ENCODE measurements at regions not wholly inside any gene's neighbourhood (a gene's known extent, or its start where the extent isn't known, plus 50 kb on each side); places are given as distances from the start of the nearest gene placed in this dataset.
A peak's percentile ranks its signal among the peaks of the same experiment; 100 is the strongest.

GRCh38 chr3:4029135-4029534, 229.9 kb downstream of the LRRN1 start:
- H3K9ac ChIP-seq (ENCODE audit: low read length) = no peak overlapping the region
- H3K9me3 ChIP-seq (ENCODE audit: control insufficient read depth, low read length) = peaks cover 5% of the 10 kb centered on the region
- H3K36me3 ChIP-seq (ENCODE audit: control insufficient read depth, insufficient read depth, low read length, severe bottlenecking) = no peaks in the 10 kb centered on the region
- H3K27me3 ChIP-seq (replicated peaks; ENCODE audit: control insufficient read depth, insufficient read depth, low read length) = no peaks in the 10 kb centered on the region
- no peak for DNase-seq (ENCODE audit: low read depth)
- no peaks in the 10 kb centered on the region for H3K4me1 ChIP-seq (ENCODE audit: control insufficient read depth, insufficient read depth, low read length)
- no peak overlapping the region for H3K4me3 ChIP-seq (ENCODE audit: low read length)

- no peaks in the 10 kb centered on the region for H3K36me3 ChIP-seq (ENCODE audit: control insufficient read depth, insufficient read depth, low read length, severe bottlenecking)
- H3K9ac ChIP-seq (ENCODE audit: low read length) = no peak overlapping the region
- peaks cover 5% of the 10 kb centered on the region for H3K9me3 ChIP-seq (ENCODE audit: control insufficient read depth, low read length)
- no peak overlapping the region for H3K4me3 ChIP-seq (ENCODE audit: low read length)
- no peak for DNase-seq (ENCODE audit: low read depth)
- H3K27me3 ChIP-seq (replicated peaks; ENCODE audit: control insufficient read depth, insufficient read depth, low read length) = no peaks in the 10 kb centered on the region
- no peaks in the 10 kb centered on the region for H3K4me1 ChIP-seq (ENCODE audit: control insufficient read depth, insufficient read depth, low read length)
Observed at GRCh38 chr3:4030624-4031023, 231.4 kb downstream of the LRRN1 start.

GRCh38 chr3:4033296-4033695, 234.1 kb downstream of the LRRN1 start:
- peaks cover 5% of the 10 kb centered on the region for H3K9me3 ChIP-seq (ENCODE audit: control insufficient read depth, low read length)
- no peaks in the 10 kb centered on the region for H3K27me3 ChIP-seq (replicated peaks; ENCODE audit: control insufficient read depth, insufficient read depth, low read length)
- H3K4me1 ChIP-seq (ENCODE audit: control insufficient read depth, insufficient read depth, low read length) = no peaks in the 10 kb centered on the region
- H3K4me3 ChIP-seq (ENCODE audit: low read length) = no peak overlapping the region
- no peak overlapping the region for H3K9ac ChIP-seq (ENCODE audit: low read length)
- H3K36me3 ChIP-seq (ENCODE audit: control insufficient read depth, insufficient read depth, low read length, severe bottlenecking) = no peaks in the 10 kb centered on the region
- no peak for DNase-seq (ENCODE audit: low read depth)

- H3K27me3 ChIP-seq (replicated peaks; ENCODE audit: control insufficient read depth, insufficient read depth, low read length) = peaks cover 7% of the 10 kb centered on the region
- DNase-seq (ENCODE audit: low read depth) = no peak
- no peak overlapping the region for H3K4me3 ChIP-seq (ENCODE audit: low read length)
- no peaks in the 10 kb centered on the region for H3K36me3 ChIP-seq (ENCODE audit: control insufficient read depth, insufficient read depth, low read length, severe bottlenecking)
- no peaks in the 10 kb centered on the region for H3K9me3 ChIP-seq (ENCODE audit: control insufficient read depth, low read length)
- no peaks in the 10 kb centered on the region for H3K4me1 ChIP-seq (ENCODE audit: control insufficient read depth, insufficient read depth, low read length)
- H3K9ac ChIP-seq (ENCODE audit: low read length) = no peak overlapping the region
Observed at GRCh38 chr3:4036046-4036445, 236.8 kb downstream of the LRRN1 start.

- no peaks in the 10 kb centered on the region for H3K4me1 ChIP-seq (ENCODE audit: control insufficient read depth, insufficient read depth, low read length)
- no peaks in the 10 kb centered on the region for H3K36me3 ChIP-seq (ENCODE audit: control insufficient read depth, insufficient read depth, low read length, severe bottlenecking)
- H3K9me3 ChIP-seq (ENCODE audit: control insufficient read depth, low read length) = no peaks in the 10 kb centered on the region
- no peak for DNase-seq (ENCODE audit: low read depth)
- H3K9ac ChIP-seq (ENCODE audit: low read length) = no peak overlapping the region
- H3K4me3 ChIP-seq (ENCODE audit: low read length) = no peak overlapping the region
- H3K27me3 ChIP-seq (replicated peaks; ENCODE audit: control insufficient read depth, insufficient read depth, low read length) = peaks cover 7% of the 10 kb centered on the region
Observed at GRCh38 chr3:4038351-4038750, 239.1 kb downstream of the LRRN1 start.

- Histone ChIP-seq H3K9ac (ENCODE audit: low read length) (no peak overlapping the region), H3K4me1 (ENCODE audit: control insufficient read depth, insufficient read depth, low read length) (peaks cover 27% of the 10 kb centered on the region), H3K4me3 (ENCODE audit: low read length) (no peak overlapping the region), H3K27me3 (replicated peaks; ENCODE audit: control insufficient read depth, insufficient read depth, low read length) (peaks cover 7% of the 10 kb centered on the region), H3K9me3 (ENCODE audit: control insufficient read depth, low read length) (no peaks in the 10 kb centered on the region), H3K36me3 (ENCODE audit: control insufficient read depth, insufficient read depth, low read length, severe bottlenecking) (no peaks in the 10 kb centered on the region)
- DNase-seq (ENCODE audit: low read depth) = no peak
Observed at GRCh38 chr3:4042070-4042469, 242.8 kb downstream of the LRRN1 start.

- DNase-seq (ENCODE audit: low read depth) = no peak
- Histone ChIP-seq H3K9me3 (ENCODE audit: control insufficient read depth, low read length) (no peaks in the 10 kb centered on the region), H3K4me1 (ENCODE audit: control insufficient read depth, insufficient read depth, low read length) (peaks cover 27% of the 10 kb centered on the region), H3K27me3 (replicated peaks; ENCODE audit: control insufficient read depth, insufficient read depth, low read length) (peaks cover 7% of the 10 kb centered on the region), H3K9ac (ENCODE audit: low read length) (no peak overlapping the region), H3K4me3 (ENCODE audit: low read length) (no peak overlapping the region), H3K36me3 (ENCODE audit: control insufficient read depth, insufficient read depth, low read length, severe bottlenecking) (no peaks in the 10 kb centered on the region)
Observed at GRCh38 chr3:4042869-4043268, 243.6 kb downstream of the LRRN1 start.

- H3K9me3 ChIP-seq (ENCODE audit: control insufficient read depth, low read length) = no peaks in the 10 kb centered on the region
- peak; percentile 2 for DNase-seq (ENCODE audit: low read depth)
- no peaks in the 10 kb centered on the region for H3K36me3 ChIP-seq (ENCODE audit: control insufficient read depth, insufficient read depth, low read length, severe bottlenecking)
- H3K4me1 ChIP-seq (ENCODE audit: control insufficient read depth, insufficient read depth, low read length) = peaks cover 27% of the 10 kb centered on the region
- no peak overlapping the region for H3K4me3 ChIP-seq (ENCODE audit: low read length)
- H3K27me3 ChIP-seq (replicated peaks; ENCODE audit: control insufficient read depth, insufficient read depth, low read length) = peaks cover 7% of the 10 kb centered on the region
- H3K9ac ChIP-seq (ENCODE audit: low read length) = no peak overlapping the region
Observed at GRCh38 chr3:4043867-4044575, 244.8 kb downstream of the LRRN1 start.

GRCh38 chr3:4044619-4045018, 245.4 kb downstream of the LRRN1 start:
- no peaks in the 10 kb centered on the region for H3K36me3 ChIP-seq (ENCODE audit: control insufficient read depth, insufficient read depth, low read length, severe bottlenecking)
- H3K27me3 ChIP-seq (replicated peaks; ENCODE audit: control insufficient read depth, insufficient read depth, low read length) = peaks cover 7% of the 10 kb centered on the region
- H3K4me3 ChIP-seq (ENCODE audit: low read length) = no peak overlapping the region
- H3K9ac ChIP-seq (ENCODE audit: low read length) = no peak overlapping the region
- no peak for DNase-seq (ENCODE audit: low read depth)
- peaks cover 27% of the 10 kb centered on the region for H3K4me1 ChIP-seq (ENCODE audit: control insufficient read depth, insufficient read depth, low read length)
- no peaks in the 10 kb centered on the region for H3K9me3 ChIP-seq (ENCODE audit: control insufficient read depth, low read length)

GRCh38 chr3:4045756-4046155, 246.5 kb downstream of the LRRN1 start:
- no peak overlapping the region for H3K4me3 ChIP-seq (ENCODE audit: low read length)
- H3K9me3 ChIP-seq (ENCODE audit: control insufficient read depth, low read length) = no peaks in the 10 kb centered on the region
- H3K36me3 ChIP-seq (ENCODE audit: control insufficient read depth, insufficient read depth, low read length, severe bottlenecking) = no peaks in the 10 kb centered on the region
- peaks cover under 1% of the 10 kb centered on the region for H3K27me3 ChIP-seq (replicated peaks; ENCODE audit: control insufficient read depth, insufficient read depth, low read length)
- H3K4me1 ChIP-seq (ENCODE audit: control insufficient read depth, insufficient read depth, low read length) = peaks cover 27% of the 10 kb centered on the region
- DNase-seq (ENCODE audit: low read depth) = no peak
- no peak overlapping the region for H3K9ac ChIP-seq (ENCODE audit: low read length)

GRCh38 chr3:4047366-4047765, 248.1 kb downstream of the LRRN1 start:
- no peak overlapping the region for H3K9ac ChIP-seq (ENCODE audit: low read length)
- no peak for DNase-seq (ENCODE audit: low read depth)
- no peak overlapping the region for H3K4me3 ChIP-seq (ENCODE audit: low read length)

GRCh38 chr3:4052706-4053105, 250.5 kb upstream of the SETMAR start:
- Histone ChIP-seq H3K9me3 (ENCODE audit: control insufficient read depth, low read length) (no peaks in the 10 kb centered on the region), H3K27me3 (replicated peaks; ENCODE audit: control insufficient read depth, insufficient read depth, low read length) (no peaks in the 10 kb centered on the region), H3K9ac (ENCODE audit: low read length) (no peak overlapping the region), H3K36me3 (ENCODE audit: control insufficient read depth, insufficient read depth, low read length, severe bottlenecking) (no peaks in the 10 kb centered on the region), H3K4me3 (ENCODE audit: low read length) (no peak overlapping the region), H3K4me1 (ENCODE audit: control insufficient read depth, insufficient read depth, low read length) (no peaks in the 10 kb centered on the region)
- no peak for DNase-seq (ENCODE audit: low read depth)

More at GRCh38 chr3:4047366-4047765, 248.1 kb downstream of the LRRN1 start:
- peaks cover 27% of the 10 kb centered on the region for H3K4me1 ChIP-seq (ENCODE audit: control insufficient read depth, insufficient read depth, low read length)
- no peaks in the 10 kb centered on the region for H3K27me3 ChIP-seq (replicated peaks; ENCODE audit: control insufficient read depth, insufficient read depth, low read length)
- H3K9me3 ChIP-seq (ENCODE audit: control insufficient read depth, low read length) = no peaks in the 10 kb centered on the region
- H3K36me3 ChIP-seq (ENCODE audit: control insufficient read depth, insufficient read depth, low read length, severe bottlenecking) = no peaks in the 10 kb centered on the region

All from adipocyte (in vitro differentiated cells).